ENCODE measurements at regions not wholly inside any gene's neighbourhood (a gene's known extent, or its start where the extent isn't known, plus 50 kb on each side); places are given as distances from the start of the nearest gene placed in this dataset.

DNA sequence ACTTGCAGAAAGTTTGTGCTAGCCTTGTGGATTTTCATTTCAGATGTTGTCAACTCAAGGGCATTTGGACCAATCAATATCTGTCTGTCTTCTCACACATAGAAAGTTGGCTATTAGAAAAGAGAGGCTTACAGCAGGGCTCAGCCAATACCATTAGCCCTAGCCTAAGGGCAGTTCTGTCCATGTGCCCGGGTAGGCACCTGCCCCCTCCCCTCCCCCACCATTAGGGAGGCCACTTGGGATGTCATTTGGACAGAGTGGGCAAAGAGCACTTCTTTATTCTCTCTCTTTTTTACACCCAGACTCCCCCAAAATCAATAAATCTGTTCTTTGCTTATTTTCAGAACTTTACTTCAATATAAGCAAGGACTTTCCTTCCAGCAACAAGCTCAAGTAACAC is 188.5 kb upstream of the MKI67 start:
- ATAC-seq (no peak), FAIRE-seq (no peak), DNase-seq (ENCODE audit: extremely low read depth in 1 of 4, low spot score in 3 of 4) (no peak)
- in situ Hi-C loops (cut with MboI), result no loop called here
- no peaks in the 10 kb centered on the region for H3K9me1 ChIP-seq (ENCODE audit: control insufficient read depth, insufficient read depth, low read length)
- no peak overlapping the region for H2AFZ ChIP-seq (ENCODE audit: low read depth, low read length)
- no peaks in the 10 kb centered on the region for H3K79me2 ChIP-seq (ENCODE audit: control insufficient read depth, insufficient read depth, low read length)
- no peak overlapping the region for H3K4me2 ChIP-seq (ENCODE audit: insufficient read depth, low read length)
- no TSS peak for BruUV-seq (replicated peaks)
- H3K4me1 ChIP-seq (replicated peaks in 1 of 2; ENCODE audit: control insufficient read depth in 2 of 2, insufficient read depth in 2 of 2, low read length in 2 of 2), result no peaks in the 10 kb centered on the region
- H3K9me3 ChIP-seq (replicated peaks; ENCODE audit: control insufficient read depth, insufficient read depth, low read depth, low read length), result no peaks in the 10 kb centered on the region
- no peaks in the 10 kb centered on the region for H4K20me1 ChIP-seq (replicated peaks; ENCODE audit: control insufficient read depth, insufficient read depth, low read length)
- no peak overlapping the region for H3K27ac ChIP-seq (ENCODE audit: extremely low read depth, low read depth, low read length)
- peaks cover 0 to 22% of the 10 kb centered on the region in 2 experiments; a peak in 3 of 5 replicates for H3K27me3 ChIP-seq (ENCODE audit: control insufficient read depth in 2 of 2, insufficient read depth in 2 of 2, low read length in 2 of 2)
- CTCF ChIA-PET (ENCODE audit: low intra/inter-chr PET ratio), result no interaction called here
- no peak for TF ChIP-seq FOXA3 (CRISPR knock-in tag; conservative IDR thresholded peaks at IDR 0.05 in 1 of 2, IDR thresholded peaks at IDR 0.05 in 1 of 2)
- no peak for TF ChIP-seq MTA3 (IDR thresholded peaks at IDR 0.05; ENCODE audit: borderline replicate concordance)
- no peak for TF ChIP-seq FOXP1 (CRISPR knock-in tag; IDR thresholded peaks at IDR 0.05)
- no peak for TF ChIP-seq POLR3G (IDR thresholded peaks at IDR 0.05; ENCODE audit: extremely low read depth, insufficient read length, insufficient replicate concordance)
- no peak for TF ChIP-seq WHSC1 (IDR thresholded peaks at IDR 0.05; ENCODE audit: low read length)
- TF ChIP-seq SMARCE1 (IDR thresholded peaks at IDR 0.05), result no peak
- no peak for TF ChIP-seq ZNF217 (CRISPR knock-in tag; IDR thresholded peaks at IDR 0.05)
- no peak for TF ChIP-seq ZNF57 (CRISPR knock-in tag; IDR thresholded peaks at IDR 0.05)
- no peak for TF ChIP-seq PML (IDR thresholded peaks at IDR 0.05; ENCODE audit: low read length)
- no peak for TF ChIP-seq ASH1L (IDR thresholded peaks at IDR 0.05; ENCODE audit: borderline replicate concordance, low read depth, partially characterized antibody)
- TF ChIP-seq, protein P1, sequence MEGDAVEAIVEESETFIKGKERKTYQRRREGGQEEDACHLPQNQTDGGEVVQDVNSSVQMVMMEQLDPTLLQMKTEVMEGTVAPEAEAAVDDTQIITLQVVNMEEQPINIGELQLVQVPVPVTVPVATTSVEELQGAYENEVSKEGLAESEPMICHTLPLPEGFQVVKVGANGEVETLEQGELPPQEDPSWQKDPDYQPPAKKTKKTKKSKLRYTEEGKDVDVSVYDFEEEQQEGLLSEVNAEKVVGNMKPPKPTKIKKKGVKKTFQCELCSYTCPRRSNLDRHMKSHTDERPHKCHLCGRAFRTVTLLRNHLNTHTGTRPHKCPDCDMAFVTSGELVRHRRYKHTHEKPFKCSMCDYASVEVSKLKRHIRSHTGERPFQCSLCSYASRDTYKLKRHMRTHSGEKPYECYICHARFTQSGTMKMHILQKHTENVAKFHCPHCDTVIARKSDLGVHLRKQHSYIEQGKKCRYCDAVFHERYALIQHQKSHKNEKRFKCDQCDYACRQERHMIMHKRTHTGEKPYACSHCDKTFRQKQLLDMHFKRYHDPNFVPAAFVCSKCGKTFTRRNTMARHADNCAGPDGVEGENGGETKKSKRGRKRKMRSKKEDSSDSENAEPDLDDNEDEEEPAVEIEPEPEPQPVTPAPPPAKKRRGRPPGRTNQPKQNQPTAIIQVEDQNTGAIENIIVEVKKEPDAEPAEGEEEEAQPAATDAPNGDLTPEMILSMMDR (IDR thresholded peaks at IDR 0.05 in 2 of 3, conservative IDR thresholded peaks at IDR 0.05 in 1 of 3; ENCODE audit: insufficient read depth in 2 of 3, low read depth in 1 of 3, low read length in 3 of 3), result no peak
- TF ChIP-seq BRF1 (IDR thresholded peaks at IDR 0.05; ENCODE audit: borderline replicate concordance, extremely low read depth, insufficient read length), result no peak
- no peak overlapping the region for H3K9ac ChIP-seq (ENCODE audit: insufficient read depth in 1 of 2, low read depth in 2 of 2, low read length in 2 of 2)
- intact Hi-C loops (cut with micrococcal nuclease), result no loop called here
- H3K36me3 ChIP-seq (ENCODE audit: control insufficient read depth, insufficient read depth, low read length), result no peaks in the 10 kb centered on the region
- H3K4me3 ChIP-seq, result no peak overlapping the region
- POLR2A ChIA-PET, result interaction anchor here (0.5 to 1.8 kb wide), 2 partner anchors 10 to 34 kb away, joined by 4 to 9 read pairs; no protein-coding TSS in a partner anchor
- no CpG with 5 or more reads among the region's 1 CpG for WGBS (ENCODE audit: insufficient coverage, low coverage, missing lambda C conversion rate)

All from K562 (cell line).